ENCODE measurements at regions not wholly inside any gene's neighbourhood (a gene's known extent, or its start where the extent isn't known, plus 50 kb on each side); places are given as distances from the start of the nearest gene placed in this dataset.

DNA sequence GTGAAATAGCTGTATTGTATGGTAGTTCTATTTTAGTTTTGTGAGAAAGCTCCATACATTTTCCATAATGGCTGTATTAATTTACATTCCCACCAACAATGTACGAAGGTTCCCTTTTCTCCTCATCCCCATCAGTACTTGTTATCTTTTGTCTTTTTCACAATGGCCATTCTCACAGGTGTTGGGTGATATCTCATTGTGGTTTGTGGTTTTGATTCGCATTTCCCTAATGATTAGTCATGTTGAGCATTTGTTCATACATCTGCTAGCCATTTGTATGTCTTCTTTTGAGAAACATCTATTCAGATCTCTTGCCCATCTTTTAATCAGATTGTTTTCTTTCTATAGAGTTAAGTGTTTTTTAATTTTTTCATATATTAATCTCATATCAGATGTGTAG lies 931.9 kb downstream of the IGSF11 start:
- TF ChIP-seq, protein P1, sequence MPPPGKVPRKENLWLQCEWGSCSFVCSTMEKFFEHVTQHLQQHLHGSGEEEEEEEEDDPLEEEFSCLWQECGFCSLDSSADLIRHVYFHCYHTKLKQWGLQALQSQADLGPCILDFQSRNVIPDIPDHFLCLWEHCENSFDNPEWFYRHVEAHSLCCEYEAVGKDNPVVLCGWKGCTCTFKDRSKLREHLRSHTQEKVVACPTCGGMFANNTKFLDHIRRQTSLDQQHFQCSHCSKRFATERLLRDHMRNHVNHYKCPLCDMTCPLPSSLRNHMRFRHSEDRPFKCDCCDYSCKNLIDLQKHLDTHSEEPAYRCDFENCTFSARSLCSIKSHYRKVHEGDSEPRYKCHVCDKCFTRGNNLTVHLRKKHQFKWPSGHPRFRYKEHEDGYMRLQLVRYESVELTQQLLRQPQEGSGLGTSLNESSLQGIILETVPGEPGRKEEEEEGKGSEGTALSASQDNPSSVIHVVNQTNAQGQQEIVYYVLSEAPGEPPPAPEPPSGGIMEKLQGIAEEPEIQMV (tag; conservative IDR thresholded peaks at IDR 0.05; ENCODE audit: low read depth), result no peak
- TF ChIP-seq, protein P2, sequence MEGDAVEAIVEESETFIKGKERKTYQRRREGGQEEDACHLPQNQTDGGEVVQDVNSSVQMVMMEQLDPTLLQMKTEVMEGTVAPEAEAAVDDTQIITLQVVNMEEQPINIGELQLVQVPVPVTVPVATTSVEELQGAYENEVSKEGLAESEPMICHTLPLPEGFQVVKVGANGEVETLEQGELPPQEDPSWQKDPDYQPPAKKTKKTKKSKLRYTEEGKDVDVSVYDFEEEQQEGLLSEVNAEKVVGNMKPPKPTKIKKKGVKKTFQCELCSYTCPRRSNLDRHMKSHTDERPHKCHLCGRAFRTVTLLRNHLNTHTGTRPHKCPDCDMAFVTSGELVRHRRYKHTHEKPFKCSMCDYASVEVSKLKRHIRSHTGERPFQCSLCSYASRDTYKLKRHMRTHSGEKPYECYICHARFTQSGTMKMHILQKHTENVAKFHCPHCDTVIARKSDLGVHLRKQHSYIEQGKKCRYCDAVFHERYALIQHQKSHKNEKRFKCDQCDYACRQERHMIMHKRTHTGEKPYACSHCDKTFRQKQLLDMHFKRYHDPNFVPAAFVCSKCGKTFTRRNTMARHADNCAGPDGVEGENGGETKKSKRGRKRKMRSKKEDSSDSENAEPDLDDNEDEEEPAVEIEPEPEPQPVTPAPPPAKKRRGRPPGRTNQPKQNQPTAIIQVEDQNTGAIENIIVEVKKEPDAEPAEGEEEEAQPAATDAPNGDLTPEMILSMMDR (IDR thresholded peaks at IDR 0.05 in 2 of 3, conservative IDR thresholded peaks at IDR 0.05 in 1 of 3; ENCODE audit: insufficient read depth in 2 of 3, low read depth in 1 of 3, low read length in 3 of 3), result no peak
- TF ChIP-seq KAT7 (CRISPR knock-in tag; IDR thresholded peaks at IDR 0.05; ENCODE audit: borderline replicate concordance) (no peak), SAP30 (IDR thresholded peaks at IDR 0.05; ENCODE audit: borderline replicate concordance, insufficient read depth, low read depth, low read length, poor library complexity, severe bottlenecking) (no peak), SP1 (CRISPR knock-in tag; IDR thresholded peaks at IDR 0.05) (no peak), NFE2 (IDR thresholded peaks at IDR 0.05; ENCODE audit: low read depth) (no peak)

Data from K562 (cell line).